GM23338 (cell line): ENCODE measurements at regions not wholly inside any gene's neighbourhood (a gene's known extent, or its start where the extent isn't known, plus 50 kb on each side); places are given as distances from the start of the nearest gene placed in this dataset.

Source experiments
- ATAC-seq: fragments of 200-7000 bp; cut with Tn5 transposase; 3 replicates; pipeline ENCODE4 v1.9.1; 2020
- DNase-seq: peaks from one replicate; pipeline ENCODE4 v3.0.0-alpha.2; 2015; ENCODE audit warnings: low spot score
- H2AFZ ChIP-seq: fragments of 200-600 bp; sonication (generic); 2 replicates; pipeline ENCODE4 v1.8.0; 2016; ENCODE audit warnings: antibody characterized with exemption, mild to moderate bottlenecking, moderate library complexity
- H3F3A ChIP-seq: fragments of 200-600 bp; sonication (generic); replicated peaks from 2 replicates; pipeline ENCODE4 v1.8.0; 2017; ENCODE audit warnings: antibody characterized with exemption, mixed run types, low read depth
- H3K27ac ChIP-seq: fragments of 200-600 bp; sonication (generic); 2 replicates; pipeline ENCODE4 v1.6.1; 2016; ENCODE audit warnings: low read depth
- H3K27me3 ChIP-seq: fragments of 200-600 bp; sonication (generic); 2 replicates; pipeline ENCODE4 v1.8.0; 2016; ENCODE audit warnings: mild to moderate bottlenecking, mixed run types, moderate library complexity; ENCODE audit not compliant: insufficient read depth
- H3K36me3 ChIP-seq: fragments of 200-600 bp; sonication (generic); 2 replicates; pipeline ENCODE4 v1.8.0; 2016; ENCODE audit warnings: mild to moderate bottlenecking; ENCODE audit not compliant: insufficient read depth
- H3K4me1 ChIP-seq: fragments of 200-600 bp; sonication (generic); 2 replicates; pipeline ENCODE4 v1.8.0; 2016; ENCODE audit warnings: mild to moderate bottlenecking, moderate library complexity; ENCODE audit not compliant: insufficient read depth
- H3K4me2 ChIP-seq: fragments of 200-600 bp; sonication (generic); 2 replicates; pipeline ENCODE4 v1.7.1; 2017; ENCODE audit warnings: mixed run types
- H3K4me3 ChIP-seq: fragments of 200-600 bp; sonication (generic); 2 replicates; pipeline ENCODE4 v1.6.1; 2016; ENCODE audit warnings: mixed run types
- H3K79me2 ChIP-seq: fragments of 200-600 bp; sonication (generic); replicated peaks from 2 replicates; pipeline ENCODE4 v1.8.0; 2017; ENCODE audit warnings: mild to moderate bottlenecking; ENCODE audit not compliant: insufficient read depth
- H3K9me2 ChIP-seq: fragments of 200-600 bp; sonication (generic); 2 replicates; pipeline ENCODE4 v1.8.0; 2017; ENCODE audit not compliant: insufficient read depth
- H4K20me1 ChIP-seq: fragments of 200-600 bp; sonication (generic); replicated peaks from 2 replicates; pipeline ENCODE4 v1.8.0; 2017; ENCODE audit warnings: mild to moderate bottlenecking; ENCODE audit not compliant: insufficient read depth
- H3K27ac Mint-ChIP-seq: 2 replicates; pipeline ENCODE4 v1.8.0; 2020; ENCODE audit warnings: inconsistent platforms, mild to moderate bottlenecking, moderate library complexity, mixed read lengths
- H3K27me3 Mint-ChIP-seq: 3 replicates; pipeline ENCODE4 v1.8.0; 2022; ENCODE audit warnings: low read depth, mild to moderate bottlenecking, moderate library complexity, mixed read lengths, inconsistent platforms; ENCODE audit not compliant: insufficient read depth, poor library complexity
- H3K36me3 Mint-ChIP-seq: 3 replicates; pipeline ENCODE4 v1.8.0; 2021; ENCODE audit warnings: low read depth, mild to moderate bottlenecking, inconsistent platforms, moderate library complexity, mixed read lengths
- H3K4me1 Mint-ChIP-seq: 3 replicates; pipeline ENCODE4 v1.8.0; 2020; ENCODE audit warnings: mild to moderate bottlenecking, inconsistent platforms, mixed read lengths
- H3K4me3 Mint-ChIP-seq: 3 replicates; pipeline ENCODE4 v1.8.0; 2021; ENCODE audit warnings: moderate library complexity, mild to moderate bottlenecking, inconsistent platforms, mixed read lengths
- H3K9me3 Mint-ChIP-seq: 3 replicates; pipeline ENCODE4 v1.8.0; 2020; ENCODE audit warnings: moderate library complexity, mild to moderate bottlenecking, inconsistent platforms, mixed read lengths
- CREB1 ChIP-seq: fragments of 250-450 bp; sonication (Bioruptor Pico); IDR thresholded peaks from 2 replicates; pipeline ENCODE4 v1.5.0; 2020; ENCODE audit warnings: low read depth, mild to moderate bottlenecking, moderate library complexity
- CTCF ChIP-seq, 2 experiments: fragments of 200-600 bp in 1 of 2; sonication (generic) in 1 of 2; conservative IDR thresholded peaks; 2 replicates each; pipeline versions ENCODE4 v1.5.1 to v1.6.1; 2016 to 2017; ENCODE audit warnings: antibody characterized with exemption in 2 of 2, low read depth in 2 of 2, mild to moderate bottlenecking in 2 of 2, moderate library complexity in 1 of 2
- EZH2 ChIP-seq: fragments of 200-600 bp; sonication (generic); IDR thresholded peaks from one replicate; pipeline ENCODE4 v1.8.0; 2017; ENCODE audit warnings: antibody characterized with exemption, mild to moderate bottlenecking, low read depth; ENCODE audit not compliant: unreplicated experiment
- EZH2phosphoT487 ChIP-seq: fragments of 200-600 bp; sonication (generic); IDR thresholded peaks from one replicate; pipeline ENCODE4 v1.8.1; 2018; ENCODE audit warnings: antibody characterized with exemption; ENCODE audit not compliant: unreplicated experiment
- STAT1 ChIP-seq: IDR thresholded peaks from one replicate; pipeline ENCODE4 v1.6.1; 2016; ENCODE audit warnings: antibody characterized with exemption; ENCODE audit not compliant: unreplicated experiment
- ZNF114 ChIP-seq: fragments of 250-450 bp; sonication (Bioruptor Pico); IDR thresholded peaks from 2 replicates; pipeline ENCODE4 v1.5.0; 2020; ENCODE audit warnings: mild to moderate bottlenecking, moderate library complexity
- TF ChIP-seq, protein P1 (sequence below): IDR thresholded peaks from one replicate; pipeline ENCODE4 v1.6.1; 2018; ENCODE audit warnings: antibody characterized with exemption; ENCODE audit not compliant: unreplicated experiment

- Mint-ChIP-seq H3K4me1 (no peaks in the 10 kb centered on the region), H3K4me3 (no peak overlapping the region), H3K27me3 (peaks cover 4% of the 10 kb centered on the region), H3K9me3 (peaks cover 3% of the 10 kb centered on the region; the same call in 1 of the 3 replicates), H3K27ac (no peak overlapping the region), H3K36me3 (no peaks in the 10 kb centered on the region)
- Histone ChIP-seq H3K9me2 (no peaks in the 10 kb centered on the region), H3F3A (no peaks in the 10 kb centered on the region), H3K36me3 (no peaks in the 10 kb centered on the region), H3K79me2 (no peaks in the 10 kb centered on the region), H3K4me2 (no peak overlapping the region), H3K4me3 (no peak overlapping the region), H3K27ac (no peak overlapping the region), H4K20me1 (no peaks in the 10 kb centered on the region), H3K27me3 (no peaks in the 10 kb centered on the region), H2AFZ (peak overlapping the region; percentile 60; the same call in 1 of the 2 replicates), H3K4me1 (no peaks in the 10 kb centered on the region)
- ATAC-seq (no peak), DNase-seq (no peak)
- TF ChIP-seq EZH2phosphoT487: no peak
Observed at GRCh38 chr14:89675590-89675989, 258.6 kb upstream of the FOXN3 start.

GRCh38 chr14:89674936-89675335 is 257.9 kb upstream of the FOXN3 start:
- no peak overlapping the region for H3K4me2 ChIP-seq
- DNase-seq: no peak
- no peaks in the 10 kb centered on the region for H3K9me2 ChIP-seq
- TF ChIP-seq, protein P1, sequence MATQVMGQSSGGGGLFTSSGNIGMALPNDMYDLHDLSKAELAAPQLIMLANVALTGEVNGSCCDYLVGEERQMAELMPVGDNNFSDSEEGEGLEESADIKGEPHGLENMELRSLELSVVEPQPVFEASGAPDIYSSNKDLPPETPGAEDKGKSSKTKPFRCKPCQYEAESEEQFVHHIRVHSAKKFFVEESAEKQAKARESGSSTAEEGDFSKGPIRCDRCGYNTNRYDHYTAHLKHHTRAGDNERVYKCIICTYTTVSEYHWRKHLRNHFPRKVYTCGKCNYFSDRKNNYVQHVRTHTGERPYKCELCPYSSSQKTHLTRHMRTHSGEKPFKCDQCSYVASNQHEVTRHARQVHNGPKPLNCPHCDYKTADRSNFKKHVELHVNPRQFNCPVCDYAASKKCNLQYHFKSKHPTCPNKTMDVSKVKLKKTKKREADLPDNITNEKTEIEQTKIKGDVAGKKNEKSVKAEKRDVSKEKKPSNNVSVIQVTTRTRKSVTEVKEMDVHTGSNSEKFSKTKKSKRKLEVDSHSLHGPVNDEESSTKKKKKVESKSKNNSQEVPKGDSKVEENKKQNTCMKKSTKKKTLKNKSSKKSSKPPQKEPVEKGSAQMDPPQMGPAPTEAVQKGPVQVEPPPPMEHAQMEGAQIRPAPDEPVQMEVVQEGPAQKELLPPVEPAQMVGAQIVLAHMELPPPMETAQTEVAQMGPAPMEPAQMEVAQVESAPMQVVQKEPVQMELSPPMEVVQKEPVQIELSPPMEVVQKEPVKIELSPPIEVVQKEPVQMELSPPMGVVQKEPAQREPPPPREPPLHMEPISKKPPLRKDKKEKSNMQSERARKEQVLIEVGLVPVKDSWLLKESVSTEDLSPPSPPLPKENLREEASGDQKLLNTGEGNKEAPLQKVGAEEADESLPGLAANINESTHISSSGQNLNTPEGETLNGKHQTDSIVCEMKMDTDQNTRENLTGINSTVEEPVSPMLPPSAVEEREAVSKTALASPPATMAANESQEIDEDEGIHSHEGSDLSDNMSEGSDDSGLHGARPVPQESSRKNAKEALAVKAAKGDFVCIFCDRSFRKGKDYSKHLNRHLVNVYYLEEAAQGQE: no peak
- no peak for TF ChIP-seq ZNF114 (CRISPR knock-in tag)
- TF ChIP-seq CREB1 (CRISPR knock-in tag): no peak
- no peak for TF ChIP-seq CTCF (conservative IDR thresholded peaks at IDR 0.05; ENCODE audit: low read depth in 2 of 2)
- no peak for TF ChIP-seq EZH2
- TF ChIP-seq STAT1: no peak
- no peak for TF ChIP-seq EZH2phosphoT487
- no peak for ATAC-seq
- no peak overlapping the region for H3K4me3 Mint-ChIP-seq
- no peaks in the 10 kb centered on the region for H3K79me2 ChIP-seq
- no peaks in the 10 kb centered on the region for H3K27me3 ChIP-seq
- no peaks in the 10 kb centered on the region for H3F3A ChIP-seq
- no peaks in the 10 kb centered on the region for H3K36me3 Mint-ChIP-seq
- H3K36me3 ChIP-seq: no peaks in the 10 kb centered on the region
- H3K27me3 Mint-ChIP-seq: peaks cover 4% of the 10 kb centered on the region
- no peaks in the 10 kb centered on the region for H4K20me1 ChIP-seq
- no peak overlapping the region for H3K4me3 ChIP-seq
- no peak overlapping the region for H2AFZ ChIP-seq
- no peak overlapping the region for H3K27ac Mint-ChIP-seq
- H3K9me3 Mint-ChIP-seq: peaks cover 3% of the 10 kb centered on the region; the same call in 1 of the 3 replicates
- no peaks in the 10 kb centered on the region for H3K4me1 Mint-ChIP-seq
- H3K4me1 ChIP-seq: no peaks in the 10 kb centered on the region
- no peak overlapping the region for H3K27ac ChIP-seq
